Subcutaneous abdominal adipose tissue (tissue), 5 donors: ENCODE measurements at regions not wholly inside any gene's neighbourhood (a gene's known extent, or its start where the extent isn't known, plus 50 kb on each side); places are given as distances from the start of the nearest gene placed in this dataset.
"Not testable (repeated sequence)": the region's sequence is repeated elsewhere in the genome, so short reads cannot be mapped to it uniquely, and the experiment has no call there.

Experiments
- H3K27ac ChIP-seq: one replicate; pipeline ENCODE4 v1.7.0; 2013; ENCODE audit warnings: low read depth, mild to moderate bottlenecking, inconsistent platforms, low read length, moderate library complexity
- H3K27me3 ChIP-seq, 5 donors: one replicate each; pipeline ENCODE4 v1.7.0; 2013; ENCODE audit warnings: low read length in 5 of 5, inconsistent platforms in 1 of 5; ENCODE audit not compliant: control insufficient read depth in 5 of 5, insufficient read depth in 4 of 5
- H3K36me3 ChIP-seq, 5 donors: one replicate each; pipeline ENCODE4 v1.7.0; 2013; ENCODE audit warnings: low read length in 5 of 5; ENCODE audit not compliant: control insufficient read depth in 5 of 5, insufficient read depth in 5 of 5
- H3K4me1 ChIP-seq, 5 donors: one replicate each; pipeline ENCODE4 v1.7.0; 2013; ENCODE audit warnings: low read length in 5 of 5, mild to moderate bottlenecking in 3 of 5, moderate library complexity in 1 of 5; ENCODE audit not compliant: control insufficient read depth in 5 of 5, insufficient read depth in 5 of 5
- H3K4me3 ChIP-seq, 5 donors: one replicate each; pipeline ENCODE4 v1.7.0; 2013; ENCODE audit warnings: low read length in 5 of 5, low read depth in 1 of 5
- H3K9ac ChIP-seq, 5 donors: one replicate each; pipeline ENCODE4 v1.7.0; 2013; ENCODE audit warnings: low read length in 5 of 5, mild to moderate bottlenecking in 4 of 5, moderate library complexity in 3 of 5
- H3K9me3 ChIP-seq, 5 donors: one replicate each; pipeline ENCODE4 v1.7.0; 2013; ENCODE audit warnings: low read length in 5 of 5; ENCODE audit not compliant: control insufficient read depth in 5 of 5
- donor health status: healthy.
- donor health status: healthy.
- donor health status: healthy.
- donor health status: healthy.
- donor health status: healthy.

DNA sequence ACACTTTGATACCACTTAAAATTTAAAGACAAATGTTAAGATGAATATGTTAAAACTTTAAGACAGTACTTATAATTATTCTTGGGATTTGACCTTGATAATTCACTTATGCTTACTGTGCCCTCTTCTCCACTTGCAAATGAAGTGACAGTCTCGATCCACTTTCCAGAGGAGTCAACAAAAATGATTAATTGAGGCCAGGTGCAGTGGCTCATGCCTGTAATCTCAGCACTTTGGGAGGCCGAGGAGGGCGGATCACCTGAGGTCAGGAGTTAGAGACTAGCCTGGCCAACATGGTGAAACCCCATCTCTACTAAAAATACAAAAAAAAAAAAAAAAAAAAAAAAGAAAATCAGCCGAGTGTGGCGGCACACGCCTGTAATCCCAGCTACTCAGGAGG is 52.6 kb upstream of the ZPLD1 start:
- H3K4me1 ChIP-seq, H3K9ac ChIP-seq, H3K27me3 ChIP-seq, H3K9me3 ChIP-seq, H3K4me3 ChIP-seq, H3K36me3 ChIP-seq, H3K27ac ChIP-seq: not testable (repeated sequence)
